ENCODE measurements at regions not wholly inside any gene's neighbourhood (a gene's known extent, or its start where the extent isn't known, plus 50 kb on each side); places are given as distances from the start of the nearest gene placed in this dataset.
"Not testable (repeated sequence)": the region's sequence is repeated elsewhere in the genome, so short reads cannot be mapped to it uniquely, and the experiment has no call there.

- DNase-seq (ENCODE audit: low read depth): no peak
Measured at GRCh38 chr12:115394496-115395220, 710.7 kb upstream of the TBX3 start.

- DNase-seq (ENCODE audit: low read depth): no peak
Measured at GRCh38 chr12:115388139-115388538, 704.2 kb upstream of the TBX3 start.

GRCh38 chr12:115387467-115387901 lies 703.5 kb upstream of the TBX3 start:
- no peak for DNase-seq (ENCODE audit: low read depth)

- DNase-seq (ENCODE audit: low read depth): no peak
Measured at GRCh38 chr12:115386946-115387345, 703.0 kb upstream of the TBX3 start.

GRCh38 chr12:115385141-115385540 lies 701.2 kb upstream of the TBX3 start:
- DNase-seq (ENCODE audit: low read depth): no peak

GRCh38 chr12:115384391-115384790 lies 700.4 kb upstream of the TBX3 start:
- no peak for DNase-seq (ENCODE audit: low read depth)

GRCh38 chr12:115383668-115384067 lies 699.7 kb upstream of the TBX3 start:
- DNase-seq (ENCODE audit: low read depth): peak; percentile 52

- no peak for DNase-seq (ENCODE audit: low read depth)
Measured at GRCh38 chr12:115382681-115383080, 698.7 kb upstream of the TBX3 start.

- no peak for DNase-seq (ENCODE audit: low read depth)
Measured at GRCh38 chr12:115380546-115381120, 696.7 kb upstream of the TBX3 start.

GRCh38 chr12:115378291-115378690 lies 694.3 kb upstream of the TBX3 start:
- no peak for DNase-seq (ENCODE audit: low read depth)

- no peak for DNase-seq (ENCODE audit: low read depth)
Measured at GRCh38 chr12:115377779-115378178, 693.8 kb upstream of the TBX3 start.

GRCh38 chr12:115377230-115377629 lies 693.3 kb upstream of the TBX3 start:
- DNase-seq (ENCODE audit: low read depth): no peak

GRCh38 chr12:115375186-115375991 lies 691.4 kb upstream of the TBX3 start:
- DNase-seq (ENCODE audit: low read depth): peak; percentile 40

- no peak for DNase-seq (ENCODE audit: low read depth)
Measured at GRCh38 chr12:115374480-115375185, 690.7 kb upstream of the TBX3 start.

GRCh38 chr12:115371711-115372110 lies 687.7 kb upstream of the TBX3 start:
- DNase-seq (ENCODE audit: low read depth): no peak

GRCh38 chr12:115370650-115371049 lies 686.7 kb upstream of the TBX3 start:
- no peak for DNase-seq (ENCODE audit: low read depth)

- DNase-seq (ENCODE audit: low read depth): no peak
Measured at GRCh38 chr12:115370207-115370606, 686.2 kb upstream of the TBX3 start.

GRCh38 chr12:115366277-115366676 lies 682.3 kb upstream of the TBX3 start:
- not testable (repeated sequence) for DNase-seq (ENCODE audit: low read depth)

- DNase-seq (ENCODE audit: low read depth): not testable (repeated sequence)
Measured at GRCh38 chr12:115365765-115366164, 681.8 kb upstream of the TBX3 start.

- DNase-seq (ENCODE audit: low read depth): no peak
Measured at GRCh38 chr12:115364921-115365320, 680.9 kb upstream of the TBX3 start.

GRCh38 chr12:115362339-115362976 lies 678.5 kb upstream of the TBX3 start:
- DNase-seq (ENCODE audit: low read depth): no peak

- DNase-seq (ENCODE audit: low read depth): no peak
Measured at GRCh38 chr12:115357681-115358080, 673.7 kb upstream of the TBX3 start.
